HL-60/S4 treated with phorbol 12-myristate 13-acetate at 8.2 ng/mL for 4 days and 3 days (cell line): ENCODE measurements at regions not wholly inside any gene's neighbourhood (a gene's known extent, or its start where the extent isn't known, plus 50 kb on each side); places are given as distances from the start of the nearest gene placed in this dataset.

Experiments used
- in situ Hi-C: fragments of 300-500 bp; cut with MboI; formaldehyde crosslinking; loops from 2 replicates; pipeline ENCODE4 v1.15.0; 2022; ENCODE audit warnings: low sequenced_read_pairs

GRCh38 chr6:97563529-97563928 lies 280.5 kb upstream of the MMS22L start:
- in situ Hi-C loops = no loop called here

GRCh38 chr6:97572943-97573342 lies 289.9 kb upstream of the MMS22L start:
- in situ Hi-C loops = no loop called here

- in situ Hi-C loops = no loop called here
These were observed 303.3 kb upstream of the MMS22L start for GRCh38 chr6:97586344-97586743.

DNA sequence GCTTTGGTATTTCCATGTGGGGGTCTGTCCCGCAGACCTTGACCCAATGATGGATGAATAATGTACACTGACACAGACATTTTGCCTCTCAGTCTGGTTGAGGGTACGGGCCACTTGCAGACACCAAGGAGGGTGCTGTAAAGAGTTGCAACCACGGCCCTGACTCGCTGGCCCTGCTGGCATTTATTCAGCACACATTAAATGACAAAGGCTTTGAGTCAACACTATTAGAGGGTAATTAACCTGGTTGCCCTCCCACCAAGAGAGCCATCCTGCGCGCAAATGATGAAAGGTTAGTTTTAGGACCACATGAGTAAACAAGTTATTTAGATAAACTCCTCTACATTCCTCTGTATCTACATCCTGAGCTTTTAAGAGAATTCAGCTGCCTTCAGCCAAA lies 308.9 kb upstream of the MMS22L start:
- in situ Hi-C loops = no loop called here

DNA sequence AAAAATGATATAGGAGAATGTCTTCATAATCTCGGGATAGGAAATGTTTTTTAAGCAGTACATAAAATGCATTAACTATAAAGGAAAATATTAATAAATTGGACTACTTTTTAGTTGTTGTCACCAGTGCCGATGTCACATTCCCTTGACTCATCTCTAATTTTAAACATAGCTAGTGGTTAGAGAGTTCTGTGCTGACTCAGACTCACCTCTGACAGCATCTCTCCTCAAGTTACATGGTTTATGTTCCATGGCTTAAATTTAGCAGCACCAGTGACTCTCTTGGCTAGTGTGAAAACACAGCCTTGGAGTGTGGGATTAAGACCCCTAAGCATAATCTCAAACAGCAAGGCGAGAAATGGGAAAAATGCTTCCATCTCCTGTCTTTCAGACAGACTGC lies 311.8 kb upstream of the MMS22L start:
- in situ Hi-C loops = no loop called here

DNA sequence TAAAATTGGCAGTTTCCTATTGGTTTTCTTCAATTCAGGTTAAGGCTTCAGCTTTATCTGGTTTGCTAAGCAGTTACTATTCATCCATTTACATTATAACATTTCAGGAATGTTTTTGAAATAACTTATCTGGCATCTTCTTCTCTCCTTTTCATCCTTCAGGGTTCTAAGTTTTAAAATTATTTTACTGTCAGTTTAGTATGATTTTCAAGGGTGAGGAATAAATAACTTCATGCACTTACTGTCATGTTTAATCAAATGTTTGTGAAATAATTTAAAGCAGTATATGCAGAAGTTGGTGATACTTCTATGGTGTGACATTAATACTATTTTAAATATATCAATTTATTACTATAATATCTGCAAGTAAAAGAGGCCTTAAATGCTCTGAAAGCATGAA lies 338.1 kb upstream of the MMS22L start:
- in situ Hi-C loops = no loop called here

DNA sequence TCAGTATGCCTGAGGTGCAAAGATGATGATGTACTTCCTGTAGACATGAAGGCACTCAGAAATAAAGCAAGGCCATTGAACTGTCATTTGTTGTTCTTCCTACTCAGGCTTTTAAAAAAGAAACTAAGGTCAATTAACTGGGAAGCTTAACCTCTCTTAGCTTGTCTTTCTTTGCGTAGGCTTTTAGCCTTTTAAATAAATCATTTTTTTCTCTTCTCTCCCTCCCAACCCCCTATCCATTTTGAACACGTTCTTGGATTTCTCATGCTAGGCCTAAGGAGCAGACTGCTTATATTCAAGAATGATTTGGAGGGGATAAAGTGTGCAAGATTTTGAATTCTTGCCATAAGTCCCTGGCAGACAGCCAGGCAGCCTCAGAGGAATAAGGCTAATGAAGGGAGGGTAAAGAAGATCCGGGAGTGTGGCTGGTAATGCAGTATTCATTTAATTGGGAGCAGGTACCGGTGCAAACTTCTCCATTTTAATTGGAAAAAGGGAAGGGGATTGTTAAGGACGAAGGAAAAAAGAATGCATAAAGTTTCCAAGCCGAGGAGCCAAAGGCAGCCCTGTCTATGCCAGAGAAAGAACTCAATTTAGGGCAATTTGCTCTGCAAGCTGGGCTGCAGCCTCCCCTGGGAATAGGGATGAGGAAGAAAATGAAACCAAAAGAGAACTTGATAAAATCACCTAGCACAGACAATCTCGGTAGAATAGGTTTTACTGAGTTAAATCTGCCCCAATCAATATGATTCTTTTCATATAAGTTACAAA lies 343.8 kb upstream of the MMS22L start:
- in situ Hi-C loops = no loop called here

DNA sequence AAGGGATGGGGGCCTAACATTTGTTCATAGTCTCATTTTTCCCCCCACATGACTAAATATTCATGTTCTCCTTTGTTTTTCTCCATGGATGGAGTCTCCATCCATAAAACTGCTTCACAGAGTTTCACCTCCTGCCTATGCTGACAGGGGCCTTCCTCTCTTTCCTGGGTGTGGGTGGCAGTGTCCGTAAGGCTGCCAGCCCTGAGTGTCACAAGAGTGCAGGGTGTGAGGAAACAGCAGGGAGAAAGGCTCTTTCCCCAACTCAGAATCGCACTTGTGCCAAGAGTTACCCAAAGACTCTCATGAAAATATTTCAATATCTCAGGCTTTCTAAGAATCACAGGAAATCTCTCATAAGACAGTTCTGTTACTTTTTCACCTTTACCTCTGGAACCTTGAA lies 346.2 kb upstream of the MMS22L start:
- in situ Hi-C loops = no loop called here

DNA sequence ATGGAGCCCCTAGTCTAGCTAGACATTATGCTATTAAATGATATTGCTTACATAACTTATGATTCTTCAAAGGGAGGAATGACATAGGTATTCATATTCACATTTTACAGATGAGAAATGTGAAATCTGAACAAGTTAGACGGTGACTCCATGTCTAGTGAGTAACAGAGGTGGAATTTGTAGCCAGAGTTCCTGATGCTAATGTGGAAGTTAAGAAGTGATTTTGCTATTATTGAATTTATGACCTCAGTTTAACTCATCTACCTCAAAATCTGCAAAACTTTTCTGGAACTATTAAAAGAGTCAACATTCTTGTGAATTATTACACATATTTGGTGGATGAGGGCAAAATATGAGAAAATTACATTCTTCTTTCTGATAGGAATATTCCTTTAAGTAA lies 347.6 kb upstream of the MMS22L start:
- in situ Hi-C loops = no loop called here

- in situ Hi-C loops = no loop called here
These were observed 349.3 kb upstream of the MMS22L start for GRCh38 chr6:97632341-97632740.

DNA sequence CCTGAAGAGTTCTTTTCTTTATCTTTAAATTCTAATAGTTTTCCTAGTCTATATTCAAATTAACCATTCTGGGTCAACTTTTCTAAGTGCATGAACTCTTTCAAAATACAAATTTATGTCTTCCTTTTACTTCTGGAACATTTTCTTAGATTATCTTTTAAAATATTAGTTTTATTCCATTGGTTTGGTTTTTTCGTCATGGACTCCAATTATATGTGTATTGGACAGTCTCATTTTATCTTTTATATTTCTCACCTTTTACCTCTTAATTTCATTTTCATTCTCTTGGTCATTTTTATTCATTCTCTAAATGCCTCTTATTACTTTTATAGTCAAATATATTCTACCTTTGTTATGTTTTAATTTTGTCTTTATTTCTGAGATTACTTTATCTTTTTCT lies 356.7 kb upstream of the MMS22L start:
- in situ Hi-C loops = no loop called here

DNA sequence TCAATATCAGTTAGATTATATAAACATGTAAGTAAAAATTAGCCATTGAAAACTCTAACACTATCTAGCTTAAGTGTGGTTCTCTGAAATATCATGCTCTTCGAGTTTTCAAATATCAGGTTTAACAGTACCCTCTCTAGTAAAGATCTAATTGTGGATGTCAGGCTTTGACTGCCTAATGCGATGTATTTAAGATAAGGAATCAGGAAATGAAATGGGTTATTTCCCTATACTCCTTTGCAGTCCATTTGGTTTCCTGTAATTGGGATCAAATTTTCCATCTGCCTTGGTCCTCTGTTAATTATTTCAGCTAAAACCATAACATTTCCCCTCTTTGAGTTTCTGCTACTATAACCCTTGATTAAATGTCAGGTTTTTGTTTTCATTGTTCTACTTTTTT lies 361.3 kb upstream of the MMS22L start:
- in situ Hi-C loops = no loop called here

- in situ Hi-C loops = no loop called here
These were observed 362.7 kb upstream of the MMS22L start for GRCh38 chr6:97645757-97646156.

GRCh38 chr6:97653076-97653475 lies 370.1 kb upstream of the MMS22L start:
- in situ Hi-C loops = no loop called here

DNA sequence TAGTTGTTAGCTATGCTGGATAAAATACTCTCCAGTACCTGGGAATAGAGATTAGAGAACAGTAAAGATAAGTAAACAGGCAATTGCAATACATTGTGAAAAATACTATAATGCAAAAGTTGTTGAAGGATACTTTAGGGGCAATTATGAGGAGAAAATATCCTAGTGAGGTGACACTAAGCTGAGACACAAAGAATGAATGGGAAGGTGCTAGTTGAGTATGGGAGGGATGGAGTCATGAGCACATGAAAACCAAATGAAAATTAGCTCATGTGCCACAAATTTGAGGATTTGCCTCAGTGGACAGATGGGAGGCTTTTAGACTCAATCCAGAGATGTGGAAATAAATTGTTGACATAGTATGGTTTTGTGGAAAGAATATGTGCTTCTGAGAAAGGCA lies 370.5 kb upstream of the MMS22L start:
- in situ Hi-C loops = no loop called here

DNA sequence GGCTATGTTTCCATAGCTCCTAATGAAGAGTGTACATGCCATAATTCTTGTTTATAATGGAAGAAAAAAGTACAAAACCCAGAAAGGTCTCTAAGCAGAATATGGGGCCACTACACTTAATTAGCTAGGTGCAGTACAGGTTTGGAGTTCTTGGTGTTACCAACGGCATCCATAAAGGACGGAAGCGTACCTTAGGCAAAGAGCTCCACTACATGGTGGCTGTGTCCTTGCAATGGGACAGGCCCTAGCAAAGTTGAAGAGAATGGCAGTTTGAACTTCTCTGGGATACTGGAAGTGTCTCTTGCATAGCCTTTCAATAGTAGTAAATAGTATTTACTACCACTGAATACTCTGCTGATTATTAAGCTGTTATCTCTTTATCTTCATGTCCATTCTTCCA lies 371.7 kb upstream of the MMS22L start:
- in situ Hi-C loops = no loop called here

DNA sequence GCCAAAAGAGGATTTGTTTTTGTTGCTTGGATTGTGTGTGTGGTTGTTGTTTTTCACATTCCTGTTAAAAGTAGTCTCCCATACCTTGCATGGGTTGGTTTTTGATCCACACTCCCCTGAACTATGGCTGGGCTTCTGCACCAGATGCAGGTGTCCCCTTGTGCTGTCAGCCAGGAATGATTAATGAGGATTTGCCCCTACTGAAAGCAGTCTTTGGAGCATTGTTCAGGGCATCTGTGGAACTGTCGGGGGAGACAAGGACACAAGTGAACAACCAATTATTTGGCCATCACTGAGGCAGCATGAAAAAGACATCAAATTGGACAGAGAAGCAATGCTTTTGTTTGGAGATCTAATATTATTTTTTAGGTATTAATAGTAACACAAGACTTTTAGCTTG lies 373.2 kb upstream of the MMS22L start:
- in situ Hi-C loops = no loop called here

DNA sequence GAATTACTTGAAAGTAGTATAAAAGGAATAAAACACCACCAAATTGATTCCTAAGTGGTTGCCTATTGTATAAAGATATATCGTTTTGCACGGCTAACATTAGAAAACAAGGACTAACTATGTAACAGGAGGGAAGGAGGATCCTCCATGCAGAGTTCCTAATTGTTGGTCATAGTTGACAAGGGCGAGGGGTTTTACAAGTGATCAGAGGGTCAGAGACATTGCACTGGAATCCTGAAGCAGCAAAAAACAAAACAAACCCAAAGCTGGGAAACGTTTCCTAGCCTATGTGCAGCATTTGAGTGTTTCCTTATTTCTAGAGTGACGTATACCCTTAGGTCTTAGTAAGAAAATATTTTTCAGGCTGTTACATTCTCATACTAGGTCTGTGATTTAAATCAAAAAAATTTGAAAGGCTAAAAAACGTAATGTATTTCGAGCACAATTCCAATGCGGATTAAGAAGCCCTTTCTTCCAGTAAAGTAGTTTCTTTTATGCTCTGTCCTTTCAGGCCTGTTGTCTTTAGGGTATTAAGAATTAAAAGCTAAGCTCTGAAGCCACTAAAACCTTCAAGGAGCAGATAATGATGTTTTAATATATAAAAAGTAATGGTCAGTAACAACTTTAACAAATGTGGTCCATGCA lies 373.8 kb upstream of the MMS22L start:
- in situ Hi-C loops = no loop called here

DNA sequence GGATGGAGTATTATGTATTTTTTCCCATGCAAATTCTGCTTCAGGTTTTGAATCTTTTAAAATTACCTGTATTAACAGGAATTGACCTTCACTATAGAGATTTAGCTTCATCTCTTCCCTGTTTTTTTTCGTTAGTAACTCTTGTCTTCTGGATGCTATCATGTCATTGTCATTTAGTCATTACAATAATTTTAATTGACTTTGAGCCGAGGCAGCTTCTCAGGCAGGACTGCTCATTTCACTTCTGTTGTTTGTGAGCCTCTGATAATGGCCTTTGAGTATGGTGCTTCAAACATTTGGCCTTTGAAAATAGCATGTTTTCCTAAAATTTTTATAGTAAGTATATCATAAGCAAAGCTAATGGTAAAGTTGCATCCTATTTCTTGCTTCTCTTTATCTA lies 375.1 kb upstream of the MMS22L start:
- in situ Hi-C loops = no loop called here

- in situ Hi-C loops = no loop called here
These were observed 380.2 kb upstream of the MMS22L start for GRCh38 chr6:97663252-97663651.

DNA sequence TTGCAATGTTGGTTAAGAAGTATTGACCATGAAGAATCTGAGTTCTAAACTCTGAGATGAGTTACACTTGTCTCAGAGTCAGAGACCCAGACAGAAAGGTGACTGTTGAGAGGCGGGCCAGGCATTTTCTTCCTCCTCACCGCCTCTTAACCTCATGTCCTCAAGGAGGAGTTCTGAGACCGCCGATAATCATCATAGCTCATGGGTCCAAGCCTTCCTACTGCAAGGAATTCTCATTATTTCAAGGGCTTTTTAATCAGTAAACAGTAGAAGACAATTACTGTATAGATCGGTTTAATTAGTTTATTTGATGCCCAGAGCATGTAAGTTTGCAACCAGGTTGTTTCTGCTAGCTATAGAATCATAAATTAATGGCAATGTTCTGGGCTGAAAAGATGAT lies 382.4 kb upstream of the MMS22L start:
- in situ Hi-C loops = no loop called here

DNA sequence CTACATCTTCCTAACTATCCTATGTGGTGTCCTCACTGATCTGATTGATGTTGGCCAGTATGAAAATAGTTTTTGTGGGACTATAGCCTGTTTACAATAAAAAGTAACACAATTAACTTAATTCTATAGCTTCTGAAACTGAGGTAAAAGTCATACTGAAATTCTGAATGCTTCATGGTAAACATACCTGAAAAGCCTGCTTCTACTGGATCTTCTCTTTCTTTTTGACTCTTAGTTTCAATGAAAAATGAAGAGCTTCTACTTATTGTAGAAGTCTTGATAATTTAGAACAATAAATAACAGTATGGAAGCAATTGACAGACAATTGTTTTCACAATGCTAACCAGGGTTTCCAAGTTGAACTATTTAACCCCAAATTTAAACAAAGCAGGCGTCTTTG lies 383.9 kb upstream of the MMS22L start:
- in situ Hi-C loops = no loop called here

DNA sequence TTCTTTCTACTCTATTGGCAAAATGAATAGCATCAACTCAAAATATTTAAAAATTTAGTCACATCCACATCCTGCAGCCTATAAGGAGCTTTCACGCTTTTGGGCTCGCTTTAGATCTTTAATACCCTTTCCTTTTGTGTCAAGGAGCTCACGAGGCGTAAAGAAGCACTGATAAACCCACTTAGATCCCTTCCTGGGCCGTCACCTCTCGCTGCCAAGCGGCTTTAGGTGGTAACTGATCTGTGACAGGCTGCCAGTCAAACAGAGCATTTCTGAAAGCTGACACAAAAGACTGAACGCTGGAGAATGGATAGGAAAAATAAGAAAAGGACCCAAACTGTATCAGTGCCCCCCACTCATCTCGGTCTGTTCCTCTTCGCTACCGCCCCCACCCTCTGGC lies 385.7 kb upstream of the MMS22L start:
- in situ Hi-C loops = no loop called here
